HG03060 (cell line): ENCODE measurements at regions not wholly inside any gene's neighbourhood (a gene's known extent, or its start where the extent isn't known, plus 50 kb on each side); places are given as distances from the start of the nearest gene placed in this dataset.

Experiments
- ATAC-seq: cut with Tn5 transposase; IDR thresholded peaks from one replicate; pipeline ENCODE4 v1.9.1; 2021; ENCODE audit warnings: low read depth, moderate number of reproducible peaks; ENCODE audit not compliant: unreplicated experiment

GRCh38 chr5:110104060-110104725 is 414.5 kb downstream of the MAN2A1 start:
- no peak for ATAC-seq

GRCh38 chr5:110104726-110105669 is 415.3 kb downstream of the MAN2A1 start:
- ATAC-seq, result no peak

GRCh38 chr5:110105692-110106091 is 416.0 kb downstream of the MAN2A1 start:
- ATAC-seq, result no peak

GRCh38 chr5:110106750-110107149 is 417.0 kb downstream of the MAN2A1 start:
- no peak for ATAC-seq

GRCh38 chr5:110108520-110108919 is 418.8 kb downstream of the MAN2A1 start:
- ATAC-seq, result no peak

GRCh38 chr5:110109667-110110066 is 419.9 kb downstream of the MAN2A1 start:
- ATAC-seq, result no peak

GRCh38 chr5:110112348-110112747 is 422.6 kb downstream of the MAN2A1 start:
- no peak for ATAC-seq

- ATAC-seq, result no peak
Observed at GRCh38 chr5:110115503-110115902, 425.8 kb downstream of the MAN2A1 start.

- no peak for ATAC-seq
Observed at GRCh38 chr5:110116539-110116938, 426.8 kb downstream of the MAN2A1 start.

GRCh38 chr5:110134963-110135935 is 445.5 kb downstream of the MAN2A1 start:
- ATAC-seq, result no peak

- no peak for ATAC-seq
Observed at GRCh38 chr5:110150199-110150598, 460.5 kb downstream of the MAN2A1 start.

- ATAC-seq, result no peak
Observed at GRCh38 chr5:110159202-110159601, 469.5 kb downstream of the MAN2A1 start.

GRCh38 chr5:110161162-110161561 is 471.4 kb downstream of the MAN2A1 start:
- no peak for ATAC-seq

GRCh38 chr5:110165366-110165765 is 475.6 kb downstream of the MAN2A1 start:
- ATAC-seq, result no peak

GRCh38 chr5:110167384-110167783 is 477.7 kb downstream of the MAN2A1 start:
- ATAC-seq, result no peak

GRCh38 chr5:110169461-110169860 is 479.7 kb downstream of the MAN2A1 start:
- no peak for ATAC-seq

GRCh38 chr5:110177729-110178128 is 488.0 kb downstream of the MAN2A1 start:
- no peak for ATAC-seq

- ATAC-seq, result no peak
Observed at GRCh38 chr5:110179321-110179720, 489.6 kb downstream of the MAN2A1 start.

GRCh38 chr5:110194191-110194590 is 504.5 kb downstream of the MAN2A1 start:
- no peak for ATAC-seq

GRCh38 chr5:110195288-110195687 is 505.6 kb downstream of the MAN2A1 start:
- no peak for ATAC-seq

- no peak for ATAC-seq
Observed at GRCh38 chr5:110201791-110202190, 512.1 kb downstream of the MAN2A1 start.
